OCI-LY3 (cell line): ENCODE measurements at regions not wholly inside any gene's neighbourhood (a gene's known extent, or its start where the extent isn't known, plus 50 kb on each side); places are given as distances from the start of the nearest gene placed in this dataset.

Experiments used
- H2AFZ ChIP-seq: fragments of 200-600, 300-600 bp; shearing (Covaris generic); 2 replicates; pipeline ENCODE4 v1.6.0; 2014; ENCODE audit warnings: antibody characterized with exemption, low read depth, low read length
- H3K27ac ChIP-seq: fragments of 200-600, 300-600 bp; sonication (generic); 2 replicates; pipeline ENCODE4 v1.5.1; 2014; ENCODE audit warnings: mild to moderate bottlenecking, low read length, moderate library complexity, mixed read lengths
- H3K27me3 ChIP-seq: fragments of 200-600, 300-600 bp; sonication (generic); 2 replicates; pipeline ENCODE4 v1.6.1; 2014; ENCODE audit warnings: low read depth, low read length, mixed read lengths
- H3K36me3 ChIP-seq: fragments of 200-600, 300-600 bp; sonication (generic); replicated peaks from 2 replicates; pipeline ENCODE3; 2014; ENCODE audit warnings: low read depth, low read length, mixed read lengths
- H3K4me1 ChIP-seq: fragments of 300-600, 200-600 bp; sonication (generic); 2 replicates; pipeline ENCODE4 v1.6.1; 2014; ENCODE audit warnings: low read length, mixed read lengths
- H3K4me2 ChIP-seq: fragments of 200-600, 300-600 bp; sonication (generic); 2 replicates; pipeline ENCODE4 v1.6.1; 2014; ENCODE audit warnings: low read length, mixed read lengths
- H3K4me3 ChIP-seq: fragments of 300-600, 200-600 bp; sonication (generic); 2 replicates; pipeline ENCODE4 v1.5.1; 2014; ENCODE audit warnings: antibody characterized with exemption, mild to moderate bottlenecking, low read length, moderate library complexity
- H3K79me2 ChIP-seq: fragments of 300-600, 200-600 bp; shearing (Covaris generic); 2 replicates; pipeline ENCODE4 v1.6.1; 2014; ENCODE audit warnings: mild to moderate bottlenecking, low read length, mixed read lengths
- H3K9ac ChIP-seq: fragments of 300-600, 200-600 bp; shearing (Covaris generic); 2 replicates; pipeline ENCODE4 v1.6.0; 2014; ENCODE audit warnings: mild to moderate bottlenecking, low read length, moderate library complexity
- H3K9me3 ChIP-seq: fragments of 200-600, 300-600 bp; shearing (Covaris generic); 2 replicates; pipeline ENCODE4 v1.6.1; 2014; ENCODE audit warnings: low read length, mixed read lengths; ENCODE audit not compliant: insufficient read depth
- H4K20me1 ChIP-seq: fragments of 200-600, 300-600 bp; sonication (generic); 2 replicates; pipeline ENCODE4 v1.6.1; 2016; ENCODE audit warnings: low read length, mixed read lengths; ENCODE audit not compliant: insufficient read depth
- CTCF ChIP-seq: fragments of 200-600, 300-600 bp; sonication (generic); IDR thresholded peaks from 2 replicates; pipeline ENCODE4 v1.5.1; 2014; ENCODE audit warnings: antibody characterized with exemption, low read length, low read depth
- EZH2phosphoT487 ChIP-seq: fragments of 200-600 bp; shearing (Covaris generic); IDR thresholded peaks from 2 replicates; pipeline ENCODE4 v1.6.1; 2018; ENCODE audit warnings: antibody characterized with exemption, mixed run types, low read depth

GRCh38 chr6:168956141-168956838 is 297.4 kb downstream of the THBS2 start:
- Histone ChIP-seq H2AFZ (no peak overlapping the region), H3K27ac (no peak overlapping the region), H3K4me3 (no peak overlapping the region)

DNA sequence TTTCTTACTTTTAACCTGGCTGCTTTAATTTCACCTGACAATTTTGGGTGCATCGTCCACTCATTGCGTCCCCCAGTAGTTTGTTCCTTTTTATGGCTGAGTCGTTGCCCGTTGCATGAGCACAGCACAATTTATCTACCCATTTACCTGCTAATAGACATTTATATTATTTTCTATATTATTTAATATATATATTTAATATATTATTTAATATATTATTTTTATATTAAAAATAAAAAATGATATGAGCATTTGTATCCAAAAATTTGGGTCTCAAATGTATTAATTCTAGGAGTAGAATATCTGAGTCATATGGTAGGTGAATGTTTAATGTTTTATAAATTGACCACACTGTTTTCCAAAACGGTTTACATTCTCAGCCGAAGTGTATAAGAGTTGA is 300.2 kb downstream of the THBS2 start:
- H3K4me1 ChIP-seq, result peaks cover 3% of the 10 kb centered on the region; the same call in 1 of the 2 replicates
- H3K27me3 ChIP-seq, result no peaks in the 10 kb centered on the region
- H3K4me3 ChIP-seq, result no peak overlapping the region

More at GRCh38 chr6:168956141-168956838, 297.4 kb downstream of the THBS2 start:
- no peak overlapping the region for H3K9ac ChIP-seq
- no peaks in the 10 kb centered on the region for H3K36me3 ChIP-seq
- no peaks in the 10 kb centered on the region for H4K20me1 ChIP-seq
- no peak overlapping the region for H3K4me2 ChIP-seq
- H3K9me3 ChIP-seq, result no peaks in the 10 kb centered on the region
- no peak for TF ChIP-seq EZH2phosphoT487
- no peak for TF ChIP-seq CTCF
- peaks cover 3% of the 10 kb centered on the region; the same call in 1 of the 2 replicates for H3K4me1 ChIP-seq
- H3K27me3 ChIP-seq, result no peaks in the 10 kb centered on the region
- no peaks in the 10 kb centered on the region for H3K79me2 ChIP-seq

DNA sequence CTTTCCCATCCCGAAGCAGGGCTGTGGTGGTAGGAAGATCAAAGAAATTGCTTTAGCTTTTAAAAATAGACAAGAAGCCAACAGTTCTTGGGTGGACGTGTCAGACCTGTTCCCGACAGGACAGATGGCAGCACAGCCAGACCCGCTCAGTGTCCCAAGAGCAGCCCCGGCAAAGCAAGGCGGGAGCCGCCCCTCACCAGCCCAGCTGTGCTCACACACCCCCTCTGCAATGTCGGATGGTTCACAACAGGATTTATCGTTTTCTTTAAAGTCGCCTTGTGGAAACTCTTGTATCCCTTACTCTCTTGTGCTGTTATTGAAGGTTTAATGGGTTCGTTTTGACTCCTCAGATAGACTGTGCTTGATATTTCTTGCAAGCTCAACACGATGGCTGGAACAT is 302.4 kb downstream of the THBS2 start:
- H3K79me2 ChIP-seq, result no peaks in the 10 kb centered on the region
- no peaks in the 10 kb centered on the region for H3K36me3 ChIP-seq
- no peaks in the 10 kb centered on the region for H4K20me1 ChIP-seq
- no peak overlapping the region for H3K4me3 ChIP-seq
- H3K27ac ChIP-seq, result no peak overlapping the region
- no peaks in the 10 kb centered on the region for H3K27me3 ChIP-seq
- H3K9me3 ChIP-seq, result no peaks in the 10 kb centered on the region
- H3K4me1 ChIP-seq, result no peaks in the 10 kb centered on the region
- no peak for TF ChIP-seq CTCF
- no peak for TF ChIP-seq EZH2phosphoT487
- no peak overlapping the region for H3K4me2 ChIP-seq
- no peak overlapping the region for H2AFZ ChIP-seq
- no peak overlapping the region for H3K9ac ChIP-seq

More for the DNA sequence above, 300.2 kb downstream of the THBS2 start:
- Histone ChIP-seq H3K36me3 (no peaks in the 10 kb centered on the region), H3K9me3 (no peaks in the 10 kb centered on the region), H2AFZ (no peak overlapping the region), H3K9ac (no peak overlapping the region), H3K27ac (no peak overlapping the region), H4K20me1 (no peaks in the 10 kb centered on the region), H3K4me2 (no peak overlapping the region), H3K79me2 (no peaks in the 10 kb centered on the region)
- TF ChIP-seq EZH2phosphoT487 (no peak), CTCF (no peak)

DNA sequence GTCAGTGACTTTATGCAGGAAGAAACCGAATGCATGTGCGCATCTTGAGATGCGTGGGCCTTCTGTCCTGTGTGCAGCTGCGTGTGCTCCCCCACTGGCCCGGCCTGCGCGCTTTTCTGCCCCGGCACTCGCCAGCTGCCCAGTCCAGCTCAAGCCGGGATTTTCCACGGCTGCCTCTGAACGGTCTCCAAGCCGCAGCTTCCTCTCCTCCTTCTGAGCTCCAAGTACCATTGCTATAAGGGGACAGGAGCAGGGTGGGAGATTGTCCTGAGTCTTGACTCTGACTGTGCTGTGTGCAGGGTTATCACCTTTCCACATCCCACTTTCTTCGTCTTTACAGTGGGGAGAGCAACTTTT is 302.8 kb downstream of the THBS2 start:
- Histone ChIP-seq H3K9ac (no peak overlapping the region), H3K79me2 (no peaks in the 10 kb centered on the region), H2AFZ (no peak overlapping the region), H4K20me1 (no peaks in the 10 kb centered on the region), H3K27me3 (no peaks in the 10 kb centered on the region), H3K9me3 (no peaks in the 10 kb centered on the region), H3K4me3 (no peak overlapping the region), H3K4me1 (no peaks in the 10 kb centered on the region), H3K36me3 (no peaks in the 10 kb centered on the region), H3K4me2 (no peak overlapping the region), H3K27ac (no peak overlapping the region)
- no peak for TF ChIP-seq EZH2phosphoT487
- TF ChIP-seq CTCF, result no peak
